Mesenchymal stem cell (in vitro differentiated cells and primary cell): ENCODE measurements at regions not wholly inside any gene's neighbourhood (a gene's known extent, or its start where the extent isn't known, plus 50 kb on each side); places are given as distances from the start of the nearest gene placed in this dataset.

Source experiments
- DNase-seq: peaks from one replicate; pipeline ENCODE4 v3.0.0-alpha.2; 2013
- H2AFZ ChIP-seq: one replicate; pipeline ENCODE4 v1.6.1; 2013; ENCODE audit warnings: low read depth, mild to moderate bottlenecking, control low read depth, inconsistent platforms, low read length, moderate library complexity
- H2AK5ac ChIP-seq: 2 replicates; pipeline ENCODE4 v1.6.1; 2013; ENCODE audit warnings: low read length, moderate library complexity, mild to moderate bottlenecking, inconsistent platforms; ENCODE audit not compliant: severe bottlenecking
- H2BK120ac ChIP-seq: one replicate; pipeline ENCODE4 v1.6.1; 2013; ENCODE audit warnings: low read depth, mild to moderate bottlenecking, inconsistent platforms, low read length, moderate library complexity
- H2BK12ac ChIP-seq, 2 experiments: one replicate each; pipeline ENCODE4 v1.6.1; 2013; ENCODE audit warnings: inconsistent platforms in 2 of 2, low read length in 2 of 2, mild to moderate bottlenecking in 2 of 2, moderate library complexity in 2 of 2, control low read depth in 1 of 2
- H2BK15ac ChIP-seq: one replicate; pipeline ENCODE4 v1.6.1; 2013; ENCODE audit warnings: mild to moderate bottlenecking, low read depth, inconsistent platforms; ENCODE audit not compliant: poor library complexity, severe bottlenecking
- H2BK5ac ChIP-seq: 2 replicates; pipeline ENCODE4 v1.6.1; 2013; ENCODE audit warnings: low read depth, mild to moderate bottlenecking, low read length, control low read depth, inconsistent platforms; ENCODE audit not compliant: poor library complexity, severe bottlenecking
- H3K14ac ChIP-seq, 2 experiments: one replicate each; pipeline ENCODE4 v1.6.1; 2013; ENCODE audit warnings: inconsistent platforms in 2 of 2, low read length in 2 of 2, control low read depth in 1 of 2, mild to moderate bottlenecking in 1 of 2, moderate library complexity in 1 of 2
- H3K18ac ChIP-seq, 2 experiments: one replicate each; pipeline ENCODE4 v1.6.1; 2013; ENCODE audit warnings: inconsistent platforms in 2 of 2, low read length in 2 of 2, control low read depth in 1 of 2, low read depth in 1 of 2, mild to moderate bottlenecking in 1 of 2
- H3K23ac ChIP-seq, 2 experiments: one replicate each; pipeline ENCODE4 v1.6.1; 2013; ENCODE audit warnings: inconsistent platforms in 2 of 2, low read length in 2 of 2, mild to moderate bottlenecking in 2 of 2, moderate library complexity in 2 of 2, control low read depth in 1 of 2
- H3K27ac ChIP-seq: 2 replicates; pipeline ENCODE4 v1.5.1; 2013; ENCODE audit warnings: mild to moderate bottlenecking, moderate library complexity, low read length, control low read depth, inconsistent platforms; ENCODE audit not compliant: poor library complexity, severe bottlenecking
- H3K27me3 ChIP-seq, 2 experiments: 2 replicates each; pipeline versions ENCODE4 v1.6.1 to v1.7.0; 2013; ENCODE audit warnings: low read length in 2 of 2, mild to moderate bottlenecking in 2 of 2, moderate library complexity in 2 of 2, control low read depth in 1 of 2, inconsistent platforms in 1 of 2; ENCODE audit not compliant: control insufficient read depth in 1 of 2, insufficient read depth in 1 of 2
- H3K36me3 ChIP-seq, 2 experiments: 2 replicates each; pipeline versions ENCODE4 v1.6.1 to v1.7.0; 2013; ENCODE audit warnings: low read length in 2 of 2, control low read depth in 1 of 2, inconsistent platforms in 1 of 2, low read depth in 1 of 2, mild to moderate bottlenecking in 1 of 2; ENCODE audit not compliant: insufficient read depth in 2 of 2, control insufficient read depth in 1 of 2
- H3K4ac ChIP-seq, 2 experiments: one replicate each; pipeline ENCODE4 v1.6.1; 2013; ENCODE audit warnings: inconsistent platforms in 2 of 2, low read length in 2 of 2, mild to moderate bottlenecking in 2 of 2, moderate library complexity in 2 of 2, control low read depth in 1 of 2, low read depth in 1 of 2
- H3K4me1 ChIP-seq: 2 replicates; pipeline ENCODE4 v1.6.1; 2013; ENCODE audit warnings: low read depth, low read length, control low read depth; ENCODE audit not compliant: control insufficient read depth, insufficient read depth
- H3K4me2 ChIP-seq: 2 replicates; pipeline ENCODE4 v1.6.1; 2013; ENCODE audit warnings: low read length, mild to moderate bottlenecking, inconsistent platforms; ENCODE audit not compliant: poor library complexity, severe bottlenecking
- H3K4me3 ChIP-seq, 2 experiments: 2 replicates each; pipeline versions ENCODE4 v1.5.1 to v1.7.0; 2013; ENCODE audit warnings: low read length in 2 of 2, mild to moderate bottlenecking in 2 of 2, control low read depth in 1 of 2, low read depth in 1 of 2; ENCODE audit not compliant: insufficient read depth in 1 of 2
- H3K79me1 ChIP-seq: replicated peaks from 2 replicates; pipeline ENCODE4 v1.6.1; 2013; ENCODE audit warnings: mild to moderate bottlenecking, control low read depth, low read length, inconsistent platforms; ENCODE audit not compliant: poor library complexity, severe bottlenecking
- H3K9ac ChIP-seq: 2 replicates; pipeline ENCODE4 v1.7.0; 2013; ENCODE audit warnings: mild to moderate bottlenecking, low read length, moderate library complexity
- H3K9me3 ChIP-seq: 2 replicates; pipeline ENCODE4 v1.7.0; 2013; ENCODE audit warnings: mild to moderate bottlenecking, low read length; ENCODE audit not compliant: control insufficient read depth
- H4K8ac ChIP-seq: one replicate; pipeline ENCODE4 v1.6.1; 2013; ENCODE audit warnings: inconsistent platforms, mild to moderate bottlenecking, low read length, moderate library complexity
- H4K91ac ChIP-seq: one replicate; pipeline ENCODE4 v1.6.1; 2013; ENCODE audit warnings: mild to moderate bottlenecking, low read length, inconsistent platforms
- WGBS: methylation state at CpG from one replicate; pipeline ENCODE4 v1.1.7; 2013; ENCODE audit warnings: mixed read lengths; 5-methylcytosine and 5-hydroxymethylcytosine counted together

GRCh38 chr2:19471491-19471890, 113.1 kb upstream of the OSR1 start:
- Histone ChIP-seq H2BK120ac (no peak overlapping the region), H2AFZ (no peak overlapping the region), H3K4me2 (no peak overlapping the region), H3K4ac (no peak overlapping the region), H3K23ac (no peak overlapping the region), H3K4me1 (no peaks in the 10 kb centered on the region), H2BK12ac (no peak overlapping the region), H3K9ac (no peak overlapping the region), H3K27me3 (no peaks in the 10 kb centered on the region), H3K36me3 (no peaks in the 10 kb centered on the region), H3K14ac (no peak overlapping the region), H2BK5ac (no peak overlapping the region), H2AK5ac (no peak overlapping the region), H3K9me3 (no peaks in the 10 kb centered on the region), H3K4me3 (no peak overlapping the region), H3K27ac (no peak overlapping the region), H4K91ac (no peak overlapping the region), H3K79me1 (no peaks in the 10 kb centered on the region), H4K8ac (no peak overlapping the region), H2BK15ac (no peak overlapping the region), H3K18ac (no peak overlapping the region)
- 91% methylated on average over 2 of the region's 4 CpGs for WGBS
- no peak for DNase-seq

- Histone ChIP-seq H3K14ac (no peak overlapping the region), H3K27ac (no peak overlapping the region), H3K36me3 (no peaks in the 10 kb centered on the region), H2BK12ac (no peak overlapping the region), H3K4me3 (no peak overlapping the region), H2BK120ac (no peak overlapping the region), H3K4me1 (no peaks in the 10 kb centered on the region), H3K4me2 (no peak overlapping the region), H3K79me1 (no peaks in the 10 kb centered on the region), H3K27me3 (no peaks in the 10 kb centered on the region), H2AFZ (no peak overlapping the region), H3K9ac (no peak overlapping the region), H3K9me3 (peaks cover 5% of the 10 kb centered on the region), H2BK15ac (no peak overlapping the region), H3K23ac (no peak overlapping the region), H2AK5ac (no peak overlapping the region), H3K18ac (no peak overlapping the region), H4K91ac (no peak overlapping the region), H4K8ac (no peak overlapping the region), H3K4ac (no peak overlapping the region), H2BK5ac (no peak overlapping the region)
- DNase-seq: no peak
Measured at GRCh38 chr2:19465978-19466377, 107.6 kb upstream of the OSR1 start.

- H2BK120ac ChIP-seq: no peak overlapping the region
- H3K9ac ChIP-seq: no peak overlapping the region
- H4K91ac ChIP-seq: no peak overlapping the region
- H2BK12ac ChIP-seq: no peak overlapping the region
- H3K27ac ChIP-seq: no peak overlapping the region
- H3K23ac ChIP-seq: no peak overlapping the region
- no peaks in the 10 kb centered on the region for H3K36me3 ChIP-seq
- H3K27me3 ChIP-seq: no peaks in the 10 kb centered on the region
- no peak overlapping the region for H2AFZ ChIP-seq
- peak; percentile 30 for DNase-seq
- H4K8ac ChIP-seq: no peak overlapping the region
- 48% methylated on average over 2 of the region's 2 CpGs for WGBS
- H3K4me3 ChIP-seq: no peak overlapping the region
- H3K79me1 ChIP-seq: no peaks in the 10 kb centered on the region
- no peaks in the 10 kb centered on the region for H3K4me1 ChIP-seq
- H2BK5ac ChIP-seq: no peak overlapping the region
- no peak overlapping the region for H3K4me2 ChIP-seq
- no peak overlapping the region for H3K4ac ChIP-seq
- no peak overlapping the region for H3K18ac ChIP-seq
- no peak overlapping the region for H2AK5ac ChIP-seq
- H3K9me3 ChIP-seq: peaks cover 5% of the 10 kb centered on the region
- no peak overlapping the region for H3K14ac ChIP-seq
- H2BK15ac ChIP-seq: no peak overlapping the region
Measured at GRCh38 chr2:19462256-19462645, 103.8 kb upstream of the OSR1 start.

- peaks cover 5% of the 10 kb centered on the region for H3K9me3 ChIP-seq
- 44% methylated on average over 2 of the region's 5 CpGs for WGBS
- H3K79me1 ChIP-seq: no peaks in the 10 kb centered on the region
- H2AFZ ChIP-seq: no peak overlapping the region
- H3K14ac ChIP-seq: no peak overlapping the region
- H3K4me1 ChIP-seq: no peaks in the 10 kb centered on the region
- no peak overlapping the region for H2BK15ac ChIP-seq
- no peak overlapping the region for H3K4me3 ChIP-seq
- H3K4ac ChIP-seq: no peak overlapping the region
- no peak overlapping the region for H3K9ac ChIP-seq
- no peak overlapping the region for H2BK5ac ChIP-seq
- no peak for DNase-seq
- H3K4me2 ChIP-seq: no peak overlapping the region
- no peak overlapping the region for H4K91ac ChIP-seq
- no peak overlapping the region for H3K23ac ChIP-seq
- no peak overlapping the region for H2BK12ac ChIP-seq
- H3K18ac ChIP-seq: no peak overlapping the region
- no peak overlapping the region for H4K8ac ChIP-seq
- no peaks in the 10 kb centered on the region for H3K27me3 ChIP-seq
- no peaks in the 10 kb centered on the region for H3K36me3 ChIP-seq
- H3K27ac ChIP-seq: no peak overlapping the region
- no peak overlapping the region for H2AK5ac ChIP-seq
- H2BK120ac ChIP-seq: no peak overlapping the region
Measured at GRCh38 chr2:19461504-19462255, 103.3 kb upstream of the OSR1 start.
